GM13977 (cell line): ENCODE measurements at regions not wholly inside any gene's neighbourhood (a gene's known extent, or its start where the extent isn't known, plus 50 kb on each side); places are given as distances from the start of the nearest gene placed in this dataset.

Source experiments
- DNase-seq: peaks from one replicate; pipeline ENCODE4 v3.0.0; 2012; ENCODE audit warnings: low spot score
- in situ Hi-C: fragments of 300-500 bp; cut with MboI; formaldehyde crosslinking; loops from one replicate; pipeline ENCODE4 v1.12.0; 2022; ENCODE audit warnings: low sequenced_read_pairs, low pct_unique_long_range_greater_than_20kb, mixed read lengths, inconsistent platforms; ENCODE audit not compliant: unreplicated experiment
- TF ChIP-seq, protein P1 (sequence below): IDR thresholded peaks from 2 replicates; pipeline ENCODE4 v1.5.1; 2012; ENCODE audit warnings: mild to moderate bottlenecking, control low read depth; ENCODE audit not compliant: insufficient read depth; ENCODE audit errors: extremely low read depth, missing control alignments

DNA sequence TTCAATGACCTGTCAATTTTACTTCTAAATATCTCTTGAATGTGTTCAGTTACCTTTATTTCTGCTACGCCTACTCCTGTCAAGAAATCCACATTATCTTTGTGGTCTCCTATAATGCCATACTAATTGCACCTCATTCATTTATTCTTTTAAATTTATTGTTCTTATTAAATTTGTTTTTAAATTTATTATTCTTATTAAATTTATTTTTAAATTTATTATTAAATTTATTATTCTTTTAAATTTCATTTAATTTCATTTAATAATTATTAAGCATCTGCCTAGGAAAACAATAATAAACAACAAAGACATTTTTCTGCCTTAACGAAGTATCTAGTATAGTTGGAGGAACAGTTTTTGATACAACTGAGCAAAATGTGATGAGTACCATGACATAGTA lies 211.7 kb downstream of the ZPLD1 start:
- no peak for DNase-seq

DNA sequence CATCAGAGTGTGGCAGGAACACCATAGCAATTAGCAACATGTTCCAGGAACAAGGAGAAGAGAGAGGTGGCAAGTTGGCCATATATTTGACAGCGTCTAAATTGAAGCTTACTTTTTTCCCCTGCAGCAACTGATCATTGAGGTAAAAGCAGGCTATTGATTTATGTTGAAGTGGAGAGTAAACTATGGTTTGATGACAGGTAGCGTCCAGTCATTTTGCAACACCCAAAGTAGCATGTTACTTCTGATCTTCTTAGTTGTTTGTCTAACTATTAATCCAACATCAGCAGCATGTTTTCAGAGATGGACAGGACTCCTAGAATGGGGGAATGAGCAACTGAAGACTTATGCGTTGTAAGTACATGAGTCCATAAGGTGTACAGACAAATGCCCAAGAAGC lies 225.8 kb downstream of the ZPLD1 start:
- TF ChIP-seq, protein P1, sequence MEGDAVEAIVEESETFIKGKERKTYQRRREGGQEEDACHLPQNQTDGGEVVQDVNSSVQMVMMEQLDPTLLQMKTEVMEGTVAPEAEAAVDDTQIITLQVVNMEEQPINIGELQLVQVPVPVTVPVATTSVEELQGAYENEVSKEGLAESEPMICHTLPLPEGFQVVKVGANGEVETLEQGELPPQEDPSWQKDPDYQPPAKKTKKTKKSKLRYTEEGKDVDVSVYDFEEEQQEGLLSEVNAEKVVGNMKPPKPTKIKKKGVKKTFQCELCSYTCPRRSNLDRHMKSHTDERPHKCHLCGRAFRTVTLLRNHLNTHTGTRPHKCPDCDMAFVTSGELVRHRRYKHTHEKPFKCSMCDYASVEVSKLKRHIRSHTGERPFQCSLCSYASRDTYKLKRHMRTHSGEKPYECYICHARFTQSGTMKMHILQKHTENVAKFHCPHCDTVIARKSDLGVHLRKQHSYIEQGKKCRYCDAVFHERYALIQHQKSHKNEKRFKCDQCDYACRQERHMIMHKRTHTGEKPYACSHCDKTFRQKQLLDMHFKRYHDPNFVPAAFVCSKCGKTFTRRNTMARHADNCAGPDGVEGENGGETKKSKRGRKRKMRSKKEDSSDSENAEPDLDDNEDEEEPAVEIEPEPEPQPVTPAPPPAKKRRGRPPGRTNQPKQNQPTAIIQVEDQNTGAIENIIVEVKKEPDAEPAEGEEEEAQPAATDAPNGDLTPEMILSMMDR, result no peak
- in situ Hi-C loops, result no loop called here
- DNase-seq, result no peak

More for the DNA sequence above, 211.7 kb downstream of the ZPLD1 start:
- TF ChIP-seq, protein P1, result no peak
- in situ Hi-C loops, result no loop called here

DNA sequence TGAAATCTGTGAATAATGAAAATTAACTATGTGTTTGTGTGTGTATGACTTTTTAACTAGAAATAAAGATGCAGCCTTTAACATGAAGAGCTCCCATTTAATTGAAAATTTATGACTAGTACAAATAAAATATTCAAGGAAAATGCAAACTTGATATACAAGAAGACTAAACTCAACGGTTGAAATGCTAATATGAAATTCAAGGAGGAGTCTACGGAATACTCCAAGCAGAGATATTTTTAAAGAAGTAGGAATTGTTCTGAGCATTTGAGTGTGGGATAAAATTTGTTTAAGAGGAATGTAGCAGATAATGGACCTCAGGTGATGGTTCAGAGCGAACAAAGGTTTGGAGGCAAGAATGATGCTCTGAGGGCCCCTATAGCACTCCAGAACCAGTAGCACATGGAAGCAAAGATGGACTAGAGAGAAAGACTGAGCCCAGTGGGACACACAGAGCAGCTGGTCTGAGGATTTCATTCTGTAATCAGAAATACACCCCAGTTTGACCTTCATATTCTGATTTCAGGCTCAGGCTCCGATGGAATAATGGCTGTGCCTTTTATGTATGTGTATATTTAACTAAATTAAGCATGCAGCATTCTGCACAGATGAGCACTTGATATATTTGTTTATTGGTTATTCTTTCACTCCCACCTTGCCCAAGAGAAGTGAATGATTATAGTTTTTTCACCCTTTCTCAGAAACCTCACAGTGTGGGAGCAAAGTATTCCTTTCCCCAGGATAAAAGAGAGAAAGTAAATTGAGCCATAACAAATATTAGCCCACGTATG lies 227.1 kb downstream of the ZPLD1 start:
- no peak for DNase-seq
- TF ChIP-seq, protein P1, result no peak
- in situ Hi-C loops, result no loop called here

DNA sequence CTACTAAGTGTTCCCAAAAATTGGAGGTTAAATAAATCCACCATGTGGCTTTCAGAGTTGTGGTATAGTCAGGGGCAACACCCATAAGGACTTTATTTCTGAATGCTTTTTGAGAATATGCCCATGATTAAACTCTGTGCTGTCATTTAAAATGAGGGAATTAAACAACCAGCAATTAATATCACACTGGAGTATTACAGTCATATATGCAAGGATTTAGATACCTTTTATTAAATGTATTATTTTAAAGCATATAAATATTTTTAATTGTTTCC lies 227.6 kb downstream of the ZPLD1 start:
- in situ Hi-C loops, result no loop called here
- DNase-seq, result no peak
- TF ChIP-seq, protein P1, result no peak

DNA sequence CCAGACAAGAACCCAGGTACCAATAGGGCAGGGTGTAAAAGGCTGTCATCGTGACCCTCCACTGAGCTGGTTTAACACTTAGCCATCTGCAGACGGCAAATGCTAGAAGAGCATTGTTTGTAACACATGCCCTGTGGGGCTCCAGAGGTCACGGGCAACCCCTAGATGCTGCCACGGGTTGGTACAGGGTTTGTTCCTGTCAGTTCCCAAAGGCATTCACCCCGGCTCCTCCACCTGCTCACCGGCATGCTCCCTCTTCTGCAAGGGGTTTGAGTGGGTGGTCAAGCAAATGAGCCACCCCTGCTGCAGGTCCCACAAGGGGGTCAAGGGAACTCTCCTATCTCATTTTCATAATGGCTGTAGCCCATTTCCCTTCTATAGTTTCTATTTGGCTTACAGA lies 229.3 kb downstream of the ZPLD1 start:
- DNase-seq, result no peak
- TF ChIP-seq, protein P1, result no peak
- in situ Hi-C loops, result no loop called here

DNA sequence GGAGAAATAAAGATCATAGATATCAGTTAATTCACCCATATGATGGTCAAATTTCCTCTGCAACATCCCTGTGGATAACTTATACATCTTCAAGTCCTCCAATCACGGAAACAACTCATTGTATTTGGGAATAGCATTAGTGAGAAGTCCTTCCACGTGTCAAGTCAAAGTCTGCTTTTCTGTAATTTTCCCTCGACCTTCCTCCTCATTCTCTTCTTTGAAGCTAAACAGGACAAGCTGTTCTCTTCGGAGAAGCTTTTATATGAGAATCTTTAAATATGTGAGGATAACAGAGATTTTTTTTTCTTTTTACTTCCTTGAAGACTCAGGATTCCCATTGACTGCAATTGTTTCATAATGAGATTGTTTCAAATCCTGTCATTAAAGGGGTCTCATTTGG lies 230.4 kb downstream of the ZPLD1 start:
- TF ChIP-seq, protein P1, result no peak
- no peak for DNase-seq
- in situ Hi-C loops, result no loop called here

DNA sequence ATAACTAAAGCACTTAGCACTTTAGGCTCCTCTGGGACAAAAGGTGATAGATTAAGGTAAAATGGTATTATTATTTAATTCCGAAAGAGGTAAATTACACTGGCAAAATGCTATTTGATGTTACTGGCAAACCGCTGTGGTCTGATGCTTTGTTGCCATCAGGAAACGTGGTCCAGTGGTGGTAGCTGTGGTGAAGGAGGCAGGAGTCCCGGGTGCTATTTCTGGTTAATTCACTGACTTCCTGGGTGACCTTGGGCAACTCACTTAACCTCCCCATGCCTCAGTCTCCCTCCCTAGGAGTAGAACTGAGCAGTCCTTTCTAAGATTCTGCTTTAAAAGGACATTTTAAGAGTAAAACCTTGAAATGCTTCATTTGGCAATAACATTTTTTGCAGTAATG lies 233.4 kb downstream of the ZPLD1 start:
- in situ Hi-C loops, result no loop called here
- TF ChIP-seq, protein P1, result no peak

More for the DNA sequence above, 233.4 kb downstream of the ZPLD1 start:
- DNase-seq, result no peak
